CD4-positive, alpha-beta T cell treated with Interleukin-4 for 4 hours (primary cell): ENCODE measurements at regions not wholly inside any gene's neighbourhood (a gene's known extent, or its start where the extent isn't known, plus 50 kb on each side); places are given as distances from the start of the nearest gene placed in this dataset.

ENCODE experiments used
- DNase-seq: peaks from one replicate; pipeline ENCODE4 v3.0.0-alpha.2; 2020

- no peak for DNase-seq
Measured at GRCh38 chr3:113051787-113052186, 61.0 kb downstream of the GTPBP8 start.

DNA sequence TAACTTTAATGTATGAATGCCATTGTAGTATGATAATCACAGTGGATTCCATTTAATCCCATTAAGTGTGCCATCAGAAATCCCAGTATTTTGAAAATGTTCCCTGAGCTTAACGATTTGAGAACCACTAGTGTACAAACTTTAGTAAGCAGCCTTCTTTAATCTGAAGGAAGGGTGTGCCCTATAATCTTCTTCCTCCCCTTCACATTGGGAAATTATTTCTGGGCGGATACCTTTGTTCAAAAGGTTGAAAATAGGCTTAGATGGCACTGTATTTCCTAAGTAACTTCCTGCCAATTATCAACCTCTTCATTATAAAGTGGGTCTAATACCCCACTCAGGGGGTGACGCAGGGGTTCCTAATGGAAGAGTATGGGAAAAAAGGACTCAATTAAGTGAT is 62.4 kb downstream of the GTPBP8 start:
- DNase-seq: no peak

DNA sequence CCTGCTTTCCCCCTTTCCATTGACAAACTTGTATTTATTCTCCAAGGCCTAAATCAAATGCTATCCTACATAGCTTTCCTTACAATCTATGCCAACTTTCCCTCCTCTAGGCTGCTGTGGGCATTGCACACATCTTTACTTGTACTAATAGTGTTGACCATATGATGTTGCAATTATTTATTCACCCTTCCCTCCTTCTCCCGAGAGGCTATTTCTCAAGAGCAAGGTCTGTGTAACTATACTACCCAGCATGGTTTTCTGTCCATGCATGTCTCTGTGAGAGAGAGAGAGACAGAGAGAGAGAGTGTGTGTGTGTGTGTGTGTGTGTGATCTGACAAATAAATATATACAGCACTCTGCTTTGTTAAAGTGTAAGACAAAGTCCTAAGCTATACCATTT is 63.8 kb downstream of the GTPBP8 start:
- no peak for DNase-seq

GRCh38 chr3:113055201-113055600 is 64.4 kb downstream of the GTPBP8 start:
- no peak for DNase-seq

DNA sequence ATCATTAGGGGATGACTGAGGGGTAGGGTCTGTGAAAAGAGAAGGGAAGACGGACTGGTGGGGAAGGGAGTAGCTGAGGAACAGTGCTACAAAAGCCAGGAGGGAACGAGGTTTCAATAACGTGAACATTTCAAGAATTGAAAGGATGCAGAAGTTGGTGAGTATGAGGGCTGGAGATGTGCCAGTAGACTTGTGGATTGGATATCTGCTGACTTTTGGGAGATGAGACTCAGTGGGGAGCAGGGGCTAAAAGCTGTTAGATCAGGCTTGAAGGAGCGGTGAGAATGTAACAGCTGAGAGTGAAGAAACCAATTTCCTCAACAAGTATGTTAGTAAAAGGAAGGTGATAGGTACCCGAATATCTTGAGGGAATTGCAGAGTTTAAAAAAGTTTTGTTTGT is 65.2 kb downstream of the GTPBP8 start:
- DNase-seq: no peak

GRCh38 chr3:113057117-113057516 is 66.3 kb downstream of the GTPBP8 start:
- DNase-seq: no peak

GRCh38 chr3:113058188-113058587 is 67.4 kb downstream of the GTPBP8 start:
- no peak for DNase-seq

DNA sequence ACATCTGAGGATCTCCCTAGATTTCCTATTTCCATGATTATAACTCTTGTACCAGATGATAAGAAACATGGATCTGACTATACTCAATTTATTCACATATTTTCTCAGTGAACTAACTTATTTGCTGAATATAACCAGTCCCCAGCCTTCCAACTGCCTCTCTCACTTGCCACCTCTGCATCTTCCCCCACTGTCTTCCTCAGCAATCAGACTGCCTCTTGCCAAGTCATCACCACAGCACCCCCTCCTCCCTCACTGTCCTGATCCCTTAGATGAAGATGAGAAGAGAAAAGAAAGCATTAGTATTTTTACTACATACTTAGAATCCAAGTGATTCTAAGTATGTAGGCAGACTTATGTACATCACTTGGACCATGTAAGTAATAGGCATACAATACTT is 71.9 kb downstream of the GTPBP8 start:
- no peak for DNase-seq

DNA sequence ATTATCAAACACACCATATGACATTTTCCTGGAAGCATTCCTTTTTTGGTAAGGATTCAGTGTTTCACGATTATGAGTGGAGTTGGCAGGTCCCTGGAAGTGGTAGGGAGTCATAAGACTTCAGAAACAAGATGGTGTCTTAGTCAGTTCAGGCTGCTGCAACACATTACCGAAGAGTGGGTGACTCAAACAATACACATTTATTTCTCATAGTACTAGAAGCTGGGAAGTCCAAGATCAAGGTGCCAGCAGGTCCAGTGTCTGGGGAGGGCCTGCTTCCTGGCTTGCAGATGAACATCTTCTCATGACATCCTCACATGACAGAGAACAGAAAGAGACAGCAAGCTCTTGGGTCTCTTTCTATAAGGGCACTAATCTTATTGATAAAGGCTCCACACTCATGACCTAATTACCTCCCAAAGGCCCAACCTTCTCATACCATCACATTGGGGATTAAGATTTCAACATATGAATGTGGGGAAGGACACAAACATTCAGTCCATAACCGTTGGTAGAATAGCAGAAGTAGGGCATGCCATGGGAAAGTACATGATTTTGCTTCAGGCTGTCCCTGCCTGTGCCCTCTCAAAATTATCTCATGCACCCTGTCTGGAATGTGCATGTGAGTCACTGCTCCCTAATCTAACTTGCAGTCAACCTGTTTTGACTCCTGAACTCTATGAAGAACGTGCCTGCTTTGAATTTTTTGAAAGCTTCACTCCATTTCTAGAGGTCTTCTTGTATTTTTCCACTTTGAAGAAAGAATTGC is 72.5 kb downstream of the GTPBP8 start:
- no peak for DNase-seq

GRCh38 chr3:113064183-113064582 is 73.4 kb downstream of the GTPBP8 start:
- no peak for DNase-seq

- no peak for DNase-seq
Measured at GRCh38 chr3:113065336-113065735, 74.6 kb downstream of the GTPBP8 start.

DNA sequence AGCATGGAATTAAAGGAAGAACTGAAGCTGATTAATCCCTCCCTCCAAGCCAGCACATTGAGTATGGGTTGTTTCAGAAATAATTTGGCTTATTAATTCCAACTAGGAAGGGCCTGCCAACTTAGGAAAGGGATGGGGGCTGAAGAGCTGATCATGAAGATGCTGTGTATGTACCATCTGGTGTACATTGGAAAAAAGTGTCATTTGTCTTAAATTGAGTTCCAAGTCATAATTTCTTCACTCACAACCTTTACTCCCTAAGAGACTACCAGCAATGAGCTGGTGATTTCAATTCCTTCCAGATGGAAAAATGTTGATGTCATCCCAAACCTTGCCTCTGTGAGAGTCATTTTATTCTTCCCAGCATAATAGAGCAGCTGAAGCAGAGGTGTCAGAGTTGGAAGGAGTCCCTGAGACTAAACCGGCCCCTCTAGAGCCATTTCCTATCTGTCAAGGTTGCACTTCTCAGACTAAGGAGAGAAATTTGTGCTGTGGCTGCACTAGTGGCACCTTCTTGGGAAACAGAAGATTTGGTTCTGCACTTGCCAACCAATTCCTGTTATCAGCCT is 79.4 kb downstream of the GTPBP8 start:
- no peak for DNase-seq

GRCh38 chr3:113070681-113071113 is 79.9 kb downstream of the GTPBP8 start:
- DNase-seq: no peak

DNA sequence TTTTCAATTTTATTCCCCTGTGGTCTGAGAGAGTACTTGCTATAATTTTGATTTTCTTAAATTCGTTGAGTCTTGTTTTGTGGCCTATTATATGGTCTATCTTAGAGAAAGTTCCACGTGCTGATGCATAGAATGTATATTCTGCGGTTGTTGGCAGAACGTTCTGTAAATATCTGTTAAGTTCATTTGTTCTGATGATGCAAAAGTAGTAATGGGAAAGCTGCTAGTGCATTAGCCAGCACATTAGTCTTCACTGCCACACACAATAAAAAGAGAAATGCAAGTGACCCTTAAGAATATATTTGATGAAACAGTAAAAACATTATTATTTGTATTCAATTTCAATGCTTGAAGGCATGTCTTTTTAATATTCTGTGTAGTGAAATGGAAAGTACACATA is 84.8 kb downstream of the GTPBP8 start:
- no peak for DNase-seq

DNA sequence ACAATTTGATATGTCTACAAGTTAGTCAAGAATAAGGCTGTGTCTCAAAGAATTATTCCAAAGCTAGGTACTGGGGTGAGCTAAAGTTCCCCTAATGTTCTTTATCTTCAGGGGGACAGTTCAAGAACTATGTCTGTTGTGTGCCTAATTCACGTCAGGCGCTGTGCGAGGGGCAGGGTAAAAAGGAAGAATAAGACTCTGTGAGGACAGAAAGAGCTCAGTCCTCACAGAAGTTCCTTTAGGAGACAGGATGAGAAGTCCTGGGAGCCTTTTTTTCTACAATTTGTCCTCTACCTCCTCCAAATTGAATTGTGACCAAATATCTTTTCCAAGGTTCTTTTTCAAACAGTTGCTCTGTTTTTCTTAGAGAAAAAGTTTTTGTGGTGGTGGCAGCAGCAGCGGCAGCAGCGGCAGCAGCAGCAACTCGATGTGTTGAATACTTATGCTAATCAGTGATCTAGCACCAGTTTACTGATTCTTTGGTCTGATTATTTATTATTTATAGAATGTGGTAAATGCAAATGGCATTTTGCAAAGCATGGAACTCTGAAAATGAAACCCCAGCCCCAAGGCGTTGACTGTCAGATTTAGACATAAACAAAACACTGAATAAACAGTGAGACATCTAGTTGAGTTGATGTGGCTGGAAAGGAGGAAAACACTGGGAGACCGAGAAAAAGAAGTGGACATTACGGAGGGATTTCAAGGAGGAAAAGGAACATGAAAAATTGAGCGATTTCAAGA is 88.6 kb downstream of the GTPBP8 start:
- no peak for DNase-seq

DNA sequence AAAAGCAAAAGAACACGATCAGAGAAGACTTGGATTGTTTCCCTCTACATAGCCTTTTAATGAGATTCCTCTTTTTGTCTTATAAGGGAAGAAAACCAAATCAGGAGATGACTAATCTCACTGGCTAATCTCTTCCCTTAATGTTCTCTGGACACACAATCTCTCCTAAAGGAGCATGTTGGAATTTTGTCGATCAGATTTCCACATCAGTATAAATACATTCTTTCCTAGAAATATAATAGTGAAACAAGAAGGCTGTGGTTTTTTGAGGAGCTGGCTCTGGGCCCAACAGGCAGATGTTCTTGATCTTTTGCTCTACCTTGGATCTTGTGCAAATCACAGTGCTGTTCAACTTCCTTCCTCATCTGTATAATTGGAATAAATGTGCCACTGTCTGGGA is 94.0 kb downstream of the GTPBP8 start:
- DNase-seq: no peak

- DNase-seq: no peak
Measured at GRCh38 chr3:113086560-113087461, 96.0 kb downstream of the GTPBP8 start.

DNA sequence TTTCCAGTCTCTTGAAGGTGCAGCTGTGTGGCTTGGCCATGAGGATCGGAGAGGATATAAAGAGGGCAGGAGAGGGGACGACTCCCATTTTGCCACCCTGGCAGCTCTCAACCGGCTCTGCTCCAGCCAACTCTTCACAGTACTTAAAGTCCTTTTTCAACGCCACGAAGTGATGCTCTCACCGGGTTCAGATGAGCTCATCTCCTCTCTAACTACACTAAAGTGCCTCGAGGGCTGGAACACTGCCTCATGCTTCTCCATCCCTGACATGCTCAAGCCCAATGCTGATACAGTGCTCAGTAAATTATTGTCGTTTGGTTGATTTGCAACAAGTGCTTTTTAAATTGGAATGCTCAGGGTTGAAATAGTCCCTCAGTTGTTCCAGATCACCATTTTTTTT is 97.8 kb downstream of the GTPBP8 start:
- no peak for DNase-seq

GRCh38 chr3:113091417-113091816 is 100.6 kb downstream of the GTPBP8 start:
- DNase-seq: no peak

- DNase-seq: no peak
Measured at GRCh38 chr3:113092746-113093145, 102.0 kb downstream of the GTPBP8 start.

- no peak for DNase-seq
Measured at GRCh38 chr3:113094337-113095221, 103.8 kb downstream of the GTPBP8 start.
